ENCODE measurements at regions not wholly inside any gene's neighbourhood (a gene's known extent, or its start where the extent isn't known, plus 50 kb on each side); places are given as distances from the start of the nearest gene placed in this dataset.
"Not testable (repeated sequence)": the region's sequence is repeated elsewhere in the genome, so short reads cannot be mapped to it uniquely, and the experiment has no call there.

- no peak for DNase-seq (ENCODE audit: low spot score)
These were observed 813.0 kb upstream of the SLITRK5 start for GRCh38 chr13:86858216-86858615.

DNA sequence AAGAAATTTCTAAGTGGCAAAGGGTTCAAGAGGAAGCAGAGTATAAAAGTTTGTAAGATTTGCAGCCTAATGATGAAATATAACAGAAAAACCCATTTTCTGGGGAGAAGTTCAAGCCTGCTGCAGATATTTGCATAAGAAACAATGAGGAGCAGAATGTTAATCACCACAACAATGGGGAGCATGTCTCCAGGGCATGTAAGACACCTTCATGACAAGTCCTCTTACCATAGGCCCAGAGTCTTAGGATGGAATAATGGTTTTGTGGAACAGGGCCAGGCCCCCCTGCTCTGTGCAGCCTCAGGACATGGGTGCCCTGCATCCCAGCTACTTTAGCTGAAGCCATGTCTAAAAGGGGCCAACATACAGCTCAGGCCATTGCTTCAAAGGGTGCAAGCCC lies 809.0 kb upstream of the SLITRK5 start:
- no peak for DNase-seq (ENCODE audit: low spot score)

GRCh38 chr13:86864376-86864775 lies 806.8 kb upstream of the SLITRK5 start:
- no peak for DNase-seq (ENCODE audit: low spot score)

DNA sequence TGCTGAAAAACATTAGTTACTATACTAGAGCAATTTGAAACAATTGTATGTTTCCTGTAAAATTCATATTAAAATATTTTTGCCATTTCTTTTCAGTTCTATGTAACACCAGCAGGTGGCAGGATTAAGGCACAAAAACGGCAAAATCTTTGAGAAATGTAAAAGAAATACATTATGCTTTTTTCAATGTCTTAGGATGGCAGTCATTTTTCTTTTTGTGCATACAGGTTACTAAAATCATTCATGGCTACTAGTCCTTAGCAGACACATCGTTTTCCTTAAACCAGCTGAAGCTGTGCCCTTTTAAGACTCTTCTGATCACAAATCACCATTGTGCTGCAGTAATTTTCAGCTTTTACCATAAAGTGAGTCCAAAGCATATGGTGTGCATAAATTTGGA lies 800.7 kb upstream of the SLITRK5 start:
- peak; percentile 0 for DNase-seq (ENCODE audit: low spot score)

GRCh38 chr13:86877441-86877840 lies 793.7 kb upstream of the SLITRK5 start:
- no peak for DNase-seq (ENCODE audit: low spot score)

GRCh38 chr13:86878781-86879180 lies 792.4 kb upstream of the SLITRK5 start:
- no peak for DNase-seq (ENCODE audit: low spot score)

- no peak for DNase-seq (ENCODE audit: low spot score)
These were observed 789.8 kb upstream of the SLITRK5 start for GRCh38 chr13:86881390-86881789.

DNA sequence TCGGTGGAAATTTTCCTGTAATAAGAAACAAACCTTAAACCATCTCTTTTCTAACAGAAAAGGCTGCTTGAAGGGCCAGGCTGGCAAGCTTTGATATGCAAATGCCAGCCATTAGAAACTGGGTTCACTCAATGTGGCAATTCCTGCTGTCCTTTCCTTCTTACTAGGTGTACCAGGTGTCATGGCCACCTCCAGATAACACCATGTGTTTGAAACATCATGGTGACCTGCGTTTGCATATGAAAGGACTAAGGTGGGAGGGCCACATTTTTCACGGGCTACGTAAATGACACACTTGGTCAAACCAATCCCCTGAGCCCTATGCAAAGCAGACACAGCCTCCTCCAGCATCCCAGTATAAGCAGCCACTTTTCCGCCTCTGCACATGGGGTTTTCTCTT lies 789.1 kb upstream of the SLITRK5 start:
- no peak for DNase-seq (ENCODE audit: low spot score)

GRCh38 chr13:86882835-86883234 lies 788.3 kb upstream of the SLITRK5 start:
- no peak for DNase-seq (ENCODE audit: low spot score)

GRCh38 chr13:86892330-86892729 lies 778.8 kb upstream of the SLITRK5 start:
- no peak for DNase-seq (ENCODE audit: low spot score)

- DNase-seq (ENCODE audit: low spot score), result no peak
These were observed 770.3 kb upstream of the SLITRK5 start for GRCh38 chr13:86900906-86901305.

- DNase-seq (ENCODE audit: low spot score), result no peak
These were observed 764.9 kb upstream of the SLITRK5 start for GRCh38 chr13:86906127-86906874.

DNA sequence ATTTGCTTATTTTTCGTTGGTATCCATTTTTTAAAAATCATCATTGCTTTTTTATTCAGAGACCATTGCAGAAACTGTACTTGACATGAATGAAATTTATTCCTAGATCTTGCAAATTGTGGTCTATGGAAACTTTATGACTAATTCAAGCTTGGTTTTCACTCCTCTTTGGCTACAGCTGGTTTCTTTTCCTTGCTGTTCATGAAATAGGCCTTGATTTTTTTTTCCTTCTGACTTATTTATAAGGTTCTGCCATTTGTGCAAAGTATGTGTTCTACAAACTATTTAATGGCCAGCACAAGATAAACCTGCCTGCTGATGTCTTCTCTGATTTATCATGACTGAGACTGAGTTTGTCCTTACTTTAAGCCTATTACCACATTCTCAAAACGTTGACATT lies 764.0 kb upstream of the SLITRK5 start:
- DNase-seq (ENCODE audit: low spot score), result no peak

GRCh38 chr13:86909318-86909717 lies 761.9 kb upstream of the SLITRK5 start:
- DNase-seq (ENCODE audit: low spot score), result no peak

GRCh38 chr13:86914757-86915156 lies 756.4 kb upstream of the SLITRK5 start:
- DNase-seq (ENCODE audit: low spot score), result no peak

- DNase-seq (ENCODE audit: low spot score), result not testable (repeated sequence)
These were observed 753.7 kb upstream of the SLITRK5 start for GRCh38 chr13:86917438-86917837.

DNA sequence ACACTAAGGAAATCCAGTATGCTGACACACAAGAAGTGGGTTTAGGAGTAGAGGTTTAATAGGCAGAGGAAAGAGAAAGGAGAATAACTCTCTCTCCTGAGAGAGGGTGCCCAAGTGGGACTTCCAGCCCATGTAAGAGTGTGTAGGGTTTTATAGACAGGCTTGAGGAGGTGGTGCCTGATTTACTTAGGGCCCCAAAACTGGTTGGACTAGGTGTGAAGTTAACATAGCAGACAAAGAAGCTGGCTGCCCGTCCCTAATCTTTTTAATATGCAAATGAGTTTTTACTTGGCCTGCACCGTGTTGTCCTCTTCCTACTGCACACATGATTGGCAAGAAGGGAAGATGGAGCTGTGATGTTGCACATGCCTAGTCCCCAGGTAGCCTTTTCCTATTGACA lies 752.5 kb upstream of the SLITRK5 start:
- DNase-seq (ENCODE audit: low spot score), result no peak

- DNase-seq (ENCODE audit: low spot score), result no peak
These were observed 750.2 kb upstream of the SLITRK5 start for GRCh38 chr13:86920961-86921360.

GRCh38 chr13:86922936-86923335 lies 748.2 kb upstream of the SLITRK5 start:
- no peak for DNase-seq (ENCODE audit: low spot score)

DNA sequence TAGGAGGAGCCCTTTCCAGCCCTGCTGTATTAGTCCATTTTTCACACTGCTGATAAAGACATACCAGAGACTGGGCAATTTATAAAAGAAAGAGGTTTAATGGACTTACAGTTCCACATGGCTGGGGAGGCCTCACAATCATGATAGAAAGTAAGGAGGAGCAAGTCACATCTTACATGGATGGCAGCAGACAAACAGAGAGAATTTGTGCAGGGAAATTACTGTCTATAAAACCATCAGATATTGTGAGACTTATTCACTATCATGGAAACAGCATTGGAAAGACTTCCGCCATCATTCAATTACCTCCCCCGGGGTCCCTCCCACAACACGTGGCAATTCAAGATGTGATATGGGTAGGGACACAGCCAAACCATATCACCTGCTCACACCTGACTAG lies 744.3 kb upstream of the SLITRK5 start:
- not testable (repeated sequence) for DNase-seq (ENCODE audit: low spot score)

DNA sequence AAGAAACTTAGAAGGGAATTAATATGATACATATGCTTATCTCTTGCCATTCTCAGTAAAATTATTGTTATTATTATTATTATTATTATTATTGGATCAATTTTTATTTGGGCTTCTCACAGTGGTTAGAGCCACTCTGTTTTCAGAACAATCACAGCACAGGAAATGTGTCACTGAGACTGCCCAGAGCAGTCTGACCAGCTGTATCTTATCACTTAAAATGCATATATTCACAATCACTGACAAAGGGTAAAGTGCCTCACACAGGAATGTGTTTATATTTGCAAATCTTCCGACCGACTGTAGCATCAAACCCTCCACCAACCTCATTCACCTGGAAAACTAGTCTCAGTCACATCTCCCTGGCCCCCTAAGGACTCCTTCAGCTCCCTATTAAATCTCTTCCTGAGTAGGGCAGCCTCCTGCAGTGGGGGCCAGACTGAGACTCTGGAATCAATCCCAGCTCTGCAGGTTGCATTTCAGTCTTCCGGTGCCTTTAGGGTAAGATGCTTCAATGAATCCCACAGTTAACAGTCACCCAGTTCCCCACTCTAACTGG lies 738.3 kb upstream of the SLITRK5 start:
- DNase-seq (ENCODE audit: low spot score), result no peak

DNA sequence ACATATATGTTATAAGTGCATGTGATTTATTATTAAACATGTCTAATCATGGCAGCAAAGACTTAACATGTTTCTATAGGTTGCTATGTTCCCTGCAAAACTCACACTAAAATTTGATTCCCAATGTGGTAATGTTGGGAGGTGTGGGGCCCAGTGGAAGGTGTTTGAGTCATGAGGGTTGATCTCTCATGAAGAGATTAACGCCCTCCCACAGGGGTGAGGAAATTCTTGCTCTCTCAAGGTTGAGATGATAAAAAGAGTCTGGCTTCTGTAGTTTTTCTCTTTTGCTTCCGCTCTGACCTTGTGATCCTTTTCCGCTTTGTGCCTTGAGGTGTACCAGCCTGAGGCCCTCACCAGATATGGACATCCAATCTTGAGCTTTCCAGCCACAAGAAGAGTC lies 737.5 kb upstream of the SLITRK5 start:
- DNase-seq (ENCODE audit: low spot score), result no peak

DNA sequence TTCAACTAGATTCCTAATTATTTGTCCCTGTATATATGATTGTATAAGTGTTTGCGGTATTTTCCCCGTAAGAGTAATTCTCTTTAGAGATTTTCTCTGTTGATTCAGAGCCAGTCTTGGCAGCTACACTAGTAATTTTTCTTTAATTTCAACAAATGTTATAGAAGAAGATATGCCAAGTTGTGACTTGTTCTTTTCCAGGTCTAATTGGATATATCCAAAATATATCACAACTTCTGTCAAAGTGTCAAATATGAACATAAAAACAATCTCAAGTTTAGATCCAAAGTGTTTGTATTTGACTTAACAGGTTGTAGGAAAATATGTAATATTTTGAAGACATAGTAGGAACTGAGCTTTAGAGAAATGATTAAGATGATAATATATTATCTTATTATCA lies 733.9 kb upstream of the SLITRK5 start:
- DNase-seq (ENCODE audit: low spot score), result no peak

DNA sequence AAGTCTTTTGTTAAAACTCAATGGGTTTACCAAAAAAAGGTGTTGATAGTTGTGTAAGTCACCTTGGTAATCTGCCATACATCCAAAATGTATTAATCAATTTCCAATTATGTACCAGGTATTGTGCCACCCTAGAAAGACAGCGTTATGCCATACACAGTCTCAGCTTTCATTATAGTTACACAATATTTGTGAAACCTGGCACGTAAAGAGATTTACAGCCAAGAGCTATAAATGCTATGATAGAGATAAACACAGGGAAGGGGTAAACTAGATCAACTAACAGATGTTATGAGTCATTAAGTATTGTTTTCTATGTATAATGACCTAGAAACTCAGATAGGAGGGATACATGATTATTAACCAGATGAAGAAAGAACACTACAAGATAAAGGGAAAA lies 725.6 kb upstream of the SLITRK5 start:
- DNase-seq (ENCODE audit: low spot score), result no peak
